SK-MEL-5 (cell line): ENCODE measurements at regions not wholly inside any gene's neighbourhood (a gene's known extent, or its start where the extent isn't known, plus 50 kb on each side); places are given as distances from the start of the nearest gene placed in this dataset.
"Not testable (repeated sequence)": the region's sequence is repeated elsewhere in the genome, so short reads cannot be mapped to it uniquely, and the experiment has no call there.

Experiments used
- DNase-seq: peaks from one replicate; pipeline ENCODE4 v3.0.0-alpha.2; 2016; ENCODE audit warnings: low read depth, low spot score
- in situ Hi-C: cut with HindIII; loops from 2 replicates; pipeline ENCODE4 v1.10.0; 2016; ENCODE audit warnings: low sequenced_read_pairs, high pct_unique_total_duplicates, low pct_unique_long_range_greater_than_20kb

DNA sequence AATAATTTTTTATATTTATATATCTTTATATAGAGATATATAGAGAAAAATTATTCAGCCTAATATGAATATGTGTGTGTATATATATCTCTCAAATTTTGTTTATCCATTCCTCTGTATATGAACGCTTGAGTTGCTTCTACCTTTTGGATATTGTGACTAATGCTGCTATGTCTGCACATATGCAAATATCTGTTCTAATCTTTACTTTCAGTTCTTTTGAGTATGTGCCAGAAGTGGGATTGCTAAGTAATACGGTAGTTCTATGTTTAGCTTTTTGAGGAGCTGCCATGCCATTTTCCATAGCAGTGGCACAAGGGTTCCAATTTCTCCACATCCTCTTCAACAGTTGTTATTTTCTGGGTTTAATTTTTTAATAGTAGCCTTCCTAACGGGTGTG, 72.8 kb upstream of the CEP85L start:
- in situ Hi-C loops = no loop called here
- DNase-seq = no peak

DNA sequence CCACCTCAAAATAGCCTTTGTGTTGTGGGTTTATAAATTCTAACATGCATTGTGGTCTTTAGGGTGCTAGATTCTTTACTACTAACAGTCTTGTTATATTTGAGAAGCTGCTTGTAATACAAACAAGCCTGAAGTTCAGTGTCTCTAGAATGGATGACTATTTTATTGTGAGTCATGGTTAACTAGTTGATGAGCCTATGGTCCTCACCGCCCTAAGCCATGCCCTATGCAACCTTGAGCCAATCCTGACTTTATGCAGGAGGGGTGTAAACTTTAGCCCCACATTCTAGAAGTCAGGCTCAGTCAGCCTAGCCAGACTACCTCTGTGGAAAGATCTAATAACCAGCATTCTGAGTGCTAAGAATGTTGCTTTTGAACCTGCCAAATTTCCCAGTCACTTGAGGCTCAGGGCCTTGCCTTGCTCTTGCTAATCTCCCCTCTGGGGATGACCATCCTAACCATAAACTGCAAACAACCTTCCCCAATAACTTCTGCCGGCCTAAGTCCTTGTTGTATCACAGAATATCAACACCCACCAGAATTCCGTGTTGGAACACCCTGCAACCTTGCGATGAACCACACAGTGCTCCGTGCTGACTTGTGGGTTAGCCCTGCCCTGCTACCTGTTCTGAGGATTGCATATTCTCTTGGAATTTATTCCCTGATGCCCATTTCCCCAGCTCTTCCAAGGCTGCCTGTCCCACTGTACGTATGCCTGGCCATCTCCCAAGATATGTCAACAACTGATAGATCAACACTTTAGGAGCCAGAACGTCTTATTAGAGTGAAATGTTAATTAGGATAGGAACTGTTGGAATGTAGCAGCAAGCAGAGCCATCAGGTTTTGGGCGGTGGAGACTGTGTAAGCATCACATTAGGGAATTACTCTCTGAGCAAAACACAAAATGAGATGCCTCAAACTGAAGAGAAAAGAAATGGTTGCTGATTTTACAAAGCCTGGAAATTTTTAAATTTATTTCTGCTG, 71.7 kb upstream of the CEP85L start:
- in situ Hi-C loops = no loop called here
- DNase-seq = no peak

DNA sequence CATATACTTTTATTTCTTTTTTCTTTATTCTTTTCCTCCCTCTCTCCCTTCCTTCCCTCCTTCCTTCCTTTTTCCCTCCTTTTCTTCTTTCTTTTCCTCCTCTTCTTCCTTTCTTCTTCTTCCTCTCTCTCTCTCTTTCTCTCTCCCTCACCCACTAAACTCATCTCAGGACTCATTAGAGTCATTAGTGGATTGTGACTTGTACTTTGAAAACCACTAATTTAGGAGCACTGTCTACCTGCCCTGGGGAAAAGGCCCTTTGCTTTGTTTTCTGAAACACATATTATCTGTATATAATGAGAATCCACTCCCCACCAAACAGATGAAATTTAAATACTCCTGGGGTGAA, 68.7 kb upstream of the CEP85L start:
- DNase-seq = no peak
- in situ Hi-C loops = no loop called here

DNA sequence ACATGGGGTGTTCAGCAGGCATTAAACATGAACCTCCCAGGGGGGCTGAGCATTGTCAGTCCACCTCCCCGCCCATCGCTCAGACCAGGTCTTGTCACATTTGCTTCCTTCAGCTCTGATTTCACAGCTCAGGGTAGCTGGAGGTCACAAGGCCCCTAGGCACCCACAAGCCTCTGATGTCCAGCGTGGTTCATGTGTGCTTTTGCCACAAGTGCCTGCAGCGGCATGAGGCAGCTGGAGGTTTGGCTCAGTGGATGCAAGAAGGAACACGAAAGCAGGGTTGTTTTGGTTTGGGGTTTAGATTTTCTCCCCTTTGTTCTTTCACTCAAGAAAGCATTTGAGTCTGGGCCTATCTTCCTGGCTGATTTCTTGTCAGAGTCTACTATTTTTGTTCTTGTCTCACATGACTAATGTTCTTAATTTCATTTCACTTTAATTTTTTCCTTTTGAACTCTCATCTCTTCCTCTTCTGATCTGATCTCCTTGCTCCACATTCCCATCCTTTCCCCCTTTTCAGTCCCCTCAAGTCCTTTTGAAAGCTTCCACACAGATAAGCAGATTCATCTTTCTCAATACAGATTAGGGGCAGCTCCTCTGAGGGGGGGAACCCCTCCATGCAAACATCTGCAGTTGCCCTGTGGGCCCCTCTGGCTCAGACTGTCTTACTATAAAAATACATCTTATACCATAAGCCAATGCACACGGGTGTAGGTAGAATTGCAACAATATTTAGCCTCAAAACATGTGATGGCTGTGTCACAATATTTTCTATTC, 68.1 kb upstream of the CEP85L start:
- no peak for DNase-seq
- in situ Hi-C loops = no loop called here

DNA sequence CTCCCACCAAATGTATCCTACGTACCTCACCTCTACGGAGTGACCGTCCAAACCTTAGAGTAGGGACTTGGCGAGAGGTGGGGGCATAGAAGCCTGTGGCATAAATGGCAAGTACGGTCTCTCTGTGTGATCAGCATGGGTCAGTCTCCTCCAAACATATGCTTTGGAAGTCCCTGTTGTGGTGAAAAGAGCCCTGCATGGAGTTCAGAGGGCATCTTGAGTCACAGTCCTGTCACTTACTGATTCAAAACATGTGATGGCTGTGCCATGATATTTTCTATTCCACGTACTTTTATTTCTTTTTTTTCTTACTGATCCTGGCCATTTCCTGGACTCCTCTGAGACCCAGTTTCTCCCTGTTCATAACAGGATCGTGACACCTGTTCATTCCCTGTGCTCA, 67.5 kb upstream of the CEP85L start:
- in situ Hi-C loops = no loop called here
- no peak for DNase-seq

DNA sequence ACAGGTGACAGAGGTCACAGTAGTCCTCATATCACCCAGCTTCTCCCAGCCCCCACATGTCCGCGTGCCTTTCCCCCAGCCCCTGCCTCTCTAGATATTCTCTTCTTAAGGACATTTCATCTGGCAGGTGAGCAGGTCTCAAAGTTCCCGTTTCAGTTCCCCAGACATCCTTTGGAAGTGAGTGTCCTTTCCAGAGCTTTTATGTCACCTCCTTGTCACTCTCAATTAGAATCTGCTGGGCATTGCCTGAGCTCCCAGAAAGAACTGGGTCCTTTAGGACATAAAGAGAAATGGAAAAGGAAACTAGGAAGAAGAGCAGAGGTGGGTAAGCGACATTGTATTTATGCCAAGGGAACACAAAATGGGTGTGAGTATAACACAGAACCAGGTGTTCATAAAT, 66.9 kb upstream of the CEP85L start:
- in situ Hi-C loops = no loop called here

DNA sequence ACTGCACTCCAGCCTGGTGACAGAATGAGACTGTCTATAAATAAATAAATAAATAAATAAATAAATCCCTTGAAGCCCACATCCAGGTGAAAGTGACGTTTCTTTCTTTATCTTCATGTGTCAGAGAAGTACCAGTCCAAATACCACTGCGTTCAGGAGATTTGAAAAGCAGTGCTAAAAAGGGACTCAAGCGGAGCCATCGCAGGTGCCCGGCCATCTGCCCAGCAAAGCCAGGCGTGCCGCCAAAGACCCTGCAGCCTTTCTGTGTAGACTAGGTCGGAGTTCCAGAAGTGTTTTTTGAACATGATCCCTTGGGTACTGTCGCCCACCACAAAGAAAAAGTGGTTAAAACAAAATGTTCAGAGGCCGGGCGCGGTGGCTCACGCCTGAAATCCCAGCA, 65.7 kb upstream of the CEP85L start:
- no peak for DNase-seq
- in situ Hi-C loops = no loop called here

More for the DNA sequence above, 66.9 kb upstream of the CEP85L start:
- no peak for DNase-seq

DNA sequence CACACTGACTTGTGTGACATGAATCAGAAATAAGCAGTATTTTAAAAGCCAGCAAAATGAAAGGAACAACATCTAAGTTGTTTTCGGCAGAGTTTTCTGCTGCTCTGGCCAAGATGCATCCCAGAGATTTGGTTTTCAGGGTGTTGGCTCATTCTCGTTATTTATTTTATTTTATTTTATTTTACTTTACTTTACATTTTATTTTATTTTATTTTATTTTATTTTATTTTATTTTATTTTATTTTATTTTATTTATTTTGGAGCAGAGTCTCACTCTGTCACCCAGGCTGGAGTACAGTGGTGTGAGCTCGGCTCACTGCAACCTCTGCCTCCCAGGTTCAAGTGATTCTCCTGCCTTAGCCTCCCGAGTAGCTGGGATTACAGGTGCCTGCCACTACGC, 64.5 kb upstream of the CEP85L start:
- in situ Hi-C loops, DNase-seq: not testable (repeated sequence)

DNA sequence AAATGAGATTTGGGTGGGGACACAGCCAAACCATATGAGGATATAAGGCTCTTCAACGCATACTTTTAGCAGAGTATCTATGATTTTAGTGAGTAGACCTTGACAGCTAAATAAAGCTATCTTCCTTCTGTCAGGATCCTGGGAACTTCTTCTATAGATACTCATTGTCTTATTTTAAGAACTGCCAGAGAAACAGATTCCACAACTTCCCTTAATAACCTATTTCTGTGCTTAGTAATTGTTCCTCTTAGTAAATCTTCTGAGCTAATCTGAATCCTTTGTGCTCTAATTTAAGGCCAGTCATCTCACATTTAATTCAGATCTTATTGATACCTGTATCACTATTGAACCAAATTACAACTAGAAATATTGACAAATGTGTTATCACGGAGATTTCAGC, 64.0 kb upstream of the CEP85L start:
- no peak for DNase-seq
- in situ Hi-C loops = no loop called here

DNA sequence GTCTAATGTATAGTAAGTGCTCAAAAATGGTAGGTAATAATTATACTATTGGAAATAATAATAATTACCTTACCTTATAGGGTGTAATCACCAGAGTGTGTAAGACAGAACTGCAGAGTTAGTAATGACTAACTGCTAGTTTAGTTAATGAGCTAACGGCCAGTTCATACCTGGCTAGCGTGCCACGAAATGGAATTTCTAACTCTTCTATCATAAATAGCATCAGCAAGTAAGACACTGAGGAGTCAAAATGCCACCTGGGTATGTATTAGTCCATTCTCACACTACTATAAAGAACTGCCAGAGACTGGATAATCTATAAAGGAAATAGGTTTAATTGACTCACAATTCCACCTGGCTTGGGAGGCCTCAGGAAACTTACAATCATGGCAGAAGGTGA, 63.4 kb upstream of the CEP85L start:
- in situ Hi-C loops = no loop called here
- DNase-seq = no peak

DNA sequence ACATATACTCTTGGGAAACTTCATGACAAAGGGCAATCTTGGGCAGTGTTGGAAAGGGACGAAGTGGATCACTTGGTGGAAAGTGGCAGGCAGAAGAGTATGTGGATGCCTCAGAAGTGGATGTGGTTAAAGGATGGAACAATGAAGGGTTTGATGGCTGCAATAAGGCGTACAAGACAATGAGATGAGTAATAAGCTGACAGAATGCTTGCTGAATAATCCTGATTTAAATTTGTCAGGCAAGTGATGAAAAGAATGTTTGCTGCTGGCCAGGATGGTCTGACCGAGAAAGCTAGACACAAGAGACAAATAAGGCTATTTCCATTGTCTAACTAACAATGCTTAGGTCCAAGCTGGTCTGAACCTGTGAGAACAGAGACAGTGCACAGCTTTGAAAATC, 61.6 kb upstream of the CEP85L start:
- DNase-seq = peak; percentile 51
- in situ Hi-C loops = no loop called here

DNA sequence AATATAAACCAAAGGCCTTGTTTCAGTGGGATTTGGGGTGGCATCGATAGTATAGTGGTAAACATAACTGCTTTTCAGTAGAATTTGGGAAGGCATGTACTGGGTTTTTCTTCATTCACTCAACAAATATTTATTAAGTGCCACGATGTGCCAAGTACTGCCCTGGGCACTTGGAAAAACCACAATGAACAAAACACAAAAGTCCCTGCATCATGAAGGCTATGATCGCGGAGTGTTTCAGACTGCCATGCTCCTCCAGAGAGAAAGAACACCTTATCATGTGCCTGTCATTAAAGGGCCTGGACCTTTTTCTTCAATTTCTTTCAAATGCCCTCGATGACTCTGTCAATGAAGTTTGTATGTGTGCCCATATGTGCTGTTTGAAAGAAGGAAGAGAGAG, 59.2 kb upstream of the CEP85L start:
- peak; percentile 69 for DNase-seq
- in situ Hi-C loops = no loop called here

DNA sequence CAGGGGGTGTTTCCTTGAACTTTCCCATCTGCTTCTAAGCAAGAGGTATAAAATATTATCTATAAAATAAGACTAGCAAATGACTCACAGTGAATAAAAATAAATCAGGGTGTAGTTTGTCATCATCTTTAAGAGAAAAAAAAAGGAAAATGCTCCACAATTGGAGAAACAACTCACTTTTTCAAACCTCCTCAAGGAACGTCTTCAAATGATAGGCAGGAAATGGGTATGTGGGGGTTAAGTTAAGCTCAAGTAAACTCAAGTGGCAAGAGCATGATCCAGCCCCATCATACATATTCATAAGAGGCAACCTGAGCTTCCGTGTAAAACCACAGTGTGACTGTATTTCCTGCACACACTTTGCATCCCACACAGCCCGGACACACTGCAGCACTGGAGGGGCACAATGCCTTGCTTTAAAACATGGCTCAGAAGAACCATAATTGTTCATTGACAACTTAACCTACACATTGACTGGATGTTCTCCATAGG, 58.5 kb upstream of the CEP85L start:
- peak; percentile 95 for DNase-seq
- in situ Hi-C loops = no loop called here

DNA sequence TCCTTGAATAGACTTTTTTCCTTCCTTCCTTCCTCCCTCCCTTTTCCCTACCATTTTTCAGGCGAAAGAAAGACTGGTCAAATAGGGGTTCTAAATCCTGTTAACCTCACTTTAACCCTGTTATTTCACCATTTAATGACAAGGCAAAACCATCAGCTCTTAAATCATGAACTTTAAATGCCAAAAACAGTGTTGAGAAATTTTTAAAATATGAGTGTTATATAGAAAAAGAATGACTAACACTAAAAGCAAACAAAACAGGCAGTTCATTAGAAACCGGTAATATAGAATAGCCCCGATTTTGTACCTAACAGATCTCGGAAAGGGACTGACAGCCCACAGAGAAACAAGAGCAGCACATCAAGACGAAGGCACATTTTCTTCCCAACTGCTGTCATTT, 57.4 kb upstream of the CEP85L start:
- in situ Hi-C loops = no loop called here

DNA sequence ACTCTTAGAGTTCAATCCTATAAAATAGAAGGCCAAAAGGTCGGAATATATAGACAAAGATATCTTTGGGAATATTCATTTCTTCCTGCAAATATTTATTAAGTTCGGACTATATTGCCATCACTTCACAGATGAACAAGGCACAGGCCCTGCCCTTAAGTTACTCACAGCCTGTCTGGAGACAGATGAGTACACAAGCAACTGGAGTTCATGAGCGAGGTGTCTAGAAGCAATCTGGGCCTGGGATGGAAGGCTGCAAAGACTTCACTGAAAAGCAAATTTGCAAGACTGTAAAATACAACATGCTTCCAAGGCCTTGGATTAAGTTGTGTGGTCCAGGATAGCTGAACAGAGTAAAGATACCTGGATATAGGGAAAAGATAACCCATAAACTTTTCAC, 56.7 kb upstream of the CEP85L start:
- in situ Hi-C loops = no loop called here
- DNase-seq = no peak

More for the DNA sequence above, 57.4 kb upstream of the CEP85L start:
- no peak for DNase-seq

DNA sequence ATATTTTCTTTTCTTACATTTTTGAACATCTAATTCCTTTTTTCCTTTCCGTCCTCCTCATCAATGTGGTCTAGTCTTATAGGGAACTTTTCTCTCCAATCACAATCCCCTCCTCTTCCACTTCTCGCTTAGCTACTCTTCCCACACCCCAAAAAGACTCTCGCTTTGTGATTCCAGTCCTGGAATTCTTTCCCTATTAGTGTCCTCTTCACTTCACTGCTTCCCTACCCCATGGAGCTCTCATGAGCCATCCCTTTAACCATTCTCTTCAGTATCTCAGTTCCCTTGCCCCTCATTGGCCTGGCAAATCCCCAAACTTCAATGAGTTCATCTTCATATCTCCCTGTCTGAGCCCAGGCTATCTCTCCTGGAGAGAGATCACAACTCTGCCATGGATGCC, 55.3 kb upstream of the CEP85L start:
- in situ Hi-C loops = no loop called here
- no peak for DNase-seq

DNA sequence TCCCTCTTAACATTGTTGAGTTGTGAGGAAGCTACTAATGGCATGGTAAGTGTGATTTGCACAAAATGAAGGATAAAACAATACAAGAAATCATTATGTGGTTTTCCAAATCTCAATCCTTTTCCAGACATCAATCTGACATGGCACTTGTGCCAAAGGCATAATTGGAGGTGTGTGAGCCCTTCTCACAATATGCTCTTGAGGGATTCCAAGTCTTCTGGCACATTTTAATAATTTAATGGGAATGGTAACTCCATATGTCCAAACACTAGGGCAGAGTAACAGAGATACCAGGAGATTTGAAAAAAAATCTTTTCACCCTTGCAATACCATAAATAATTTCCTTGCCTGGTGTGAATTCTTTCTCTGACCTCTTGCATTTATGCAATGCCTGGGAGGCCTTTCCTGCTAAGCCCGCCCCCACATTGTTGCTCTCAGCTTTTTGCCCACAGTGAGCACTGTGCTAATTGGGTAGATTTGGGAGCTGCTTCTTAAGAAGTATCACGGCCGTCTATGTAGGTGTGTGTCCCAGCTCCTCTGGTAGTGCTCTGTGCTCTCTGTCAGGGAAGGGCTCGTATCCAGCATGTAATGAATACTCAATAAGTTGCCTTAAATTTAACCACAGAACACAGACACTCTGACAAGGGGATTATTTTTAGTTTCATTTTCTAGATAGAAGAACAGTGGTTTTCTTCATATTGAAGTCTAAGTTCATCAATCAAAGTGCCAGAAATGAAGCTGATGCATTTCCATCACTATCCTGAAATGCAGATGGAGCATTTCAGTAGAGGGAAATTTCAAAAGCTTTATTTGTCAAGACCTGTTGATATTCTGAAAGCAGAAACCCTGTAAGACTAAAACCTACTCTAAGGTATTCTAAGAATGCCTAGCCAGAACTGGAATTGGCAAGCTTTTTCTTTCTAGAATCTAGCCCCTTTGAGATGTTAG, 54.4 kb upstream of the CEP85L start:
- in situ Hi-C loops = no loop called here

DNA sequence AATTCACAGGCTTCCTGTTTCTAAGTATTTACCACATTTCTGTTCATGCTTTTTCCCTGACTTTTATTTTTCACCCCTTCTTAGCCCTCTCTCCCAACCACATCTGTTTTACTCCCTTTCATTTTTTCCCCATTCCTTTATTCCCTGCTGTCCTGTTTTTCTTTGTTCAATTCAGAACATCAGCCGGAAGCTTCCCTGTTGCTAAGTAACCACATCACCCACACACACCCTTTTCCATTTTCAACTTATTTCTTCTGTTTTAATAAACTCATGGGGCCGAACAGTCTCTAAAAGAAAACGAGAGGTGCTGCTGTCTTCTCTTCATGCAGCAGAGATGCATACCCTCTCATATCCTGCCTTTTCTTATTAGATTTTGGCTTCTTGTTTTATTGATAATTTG, 53.5 kb upstream of the CEP85L start:
- in situ Hi-C loops = no loop called here
- no peak for DNase-seq

More for the DNA sequence above, 54.4 kb upstream of the CEP85L start:
- peak; percentile 34 for DNase-seq
